ENCODE measurements at regions not wholly inside any gene's neighbourhood (a gene's known extent, or its start where the extent isn't known, plus 50 kb on each side); places are given as distances from the start of the nearest gene placed in this dataset.

GRCh38 chr17:72063262-72063661 lies 57.6 kb upstream of the SOX9 start:
- TF ChIP-seq USF1 (CRISPR knock-in tag; IDR thresholded peaks at IDR 0.05) (no peak), ATF3 (CRISPR knock-in tag; conservative IDR thresholded peaks at IDR 0.05) (no peak), TCF7 (CRISPR knock-in tag; IDR thresholded peaks at IDR 0.05; ENCODE audit: low read depth) (no peak), FOXP4 (CRISPR knock-in tag; IDR thresholded peaks at IDR 0.05) (no peak), CTCF (IDR thresholded peaks at IDR 0.05) (no peak), OVOL2 (CRISPR knock-in tag; IDR thresholded peaks at IDR 0.05; ENCODE audit: borderline replicate concordance) (no peak), CBFB (CRISPR knock-in tag; IDR thresholded peaks at IDR 0.05; ENCODE audit: low read depth) (no peak), ZMAT4 (CRISPR knock-in tag; IDR thresholded peaks at IDR 0.05) (no peak), ATF2 (CRISPR knock-in tag; IDR thresholded peaks at IDR 0.05; ENCODE audit: borderline replicate concordance, low read depth) (no peak), ZNF138 (CRISPR knock-in tag; conservative IDR thresholded peaks at IDR 0.05) (no peak)
